Activated B cell treated with CpG ODN at 0.5 μM for 24 hours (primary cell): ENCODE measurements at regions not wholly inside any gene's neighbourhood (a gene's known extent, or its start where the extent isn't known, plus 50 kb on each side); places are given as distances from the start of the nearest gene placed in this dataset.

Source experiments
- ATAC-seq: fragments of 200-7000 bp; cut with Tn5 transposase; one replicate; pipeline ENCODE4 v1.10.0; 2021; ENCODE audit warnings: low read depth, mild to moderate bottlenecking, moderate library complexity
- CTCF ChIA-PET: fragments of 350-600 bp; sonication (Branson Sonifier 250); formaldehyde crosslinking; loops from one replicate; lab custom pipeline; 2021; ENCODE audit warnings: antibody characterized with exemption; lab: Charles Lee
- POLR2A ChIA-PET: fragments of 350-600 bp; sonication (Branson Sonifier 250); formaldehyde crosslinking; loops from one replicate; lab custom pipeline; 2021; ENCODE audit warnings: antibody characterized with exemption; lab: Charles Lee
- DNase-seq: peaks from one replicate; pipeline ENCODE4 v3.0.0; 2022
- H3K27ac Mint-ChIP-seq: one replicate; pipeline ENCODE4 v1.8.0; 2020; ENCODE audit warnings: mixed read lengths
- H3K27me3 Mint-ChIP-seq: one replicate; pipeline ENCODE4 v1.8.0; 2021; ENCODE audit warnings: mixed read lengths
- H3K36me3 Mint-ChIP-seq: one replicate; pipeline ENCODE4 v1.8.0; 2021; ENCODE audit warnings: low read depth, mixed read lengths
- H3K4me1 Mint-ChIP-seq: one replicate; pipeline ENCODE4 v1.8.0; 2021; ENCODE audit warnings: mixed read lengths
- H3K4me3 Mint-ChIP-seq: one replicate; pipeline ENCODE4 v1.8.0; 2020; ENCODE audit warnings: mild to moderate bottlenecking, mixed read lengths
- H3K9me3 Mint-ChIP-seq: one replicate; pipeline ENCODE4 v1.8.0; 2020; ENCODE audit warnings: mixed read lengths
- CTCF ChIP-seq: fragments of 200-600 bp; IDR thresholded peaks from one replicate; pipeline ENCODE4 v1.8.0; 2022; ENCODE audit warnings: antibody characterized with exemption, mild to moderate bottlenecking
- intact Hi-C: fragments of 100-400 bp; cut with micrococcal nuclease; formaldehyde crosslinking; loops from one replicate; pipeline ENCODE4 v1.15.1; 2024

- intact Hi-C loops = no loop called here
- DNase-seq = no peak
- Mint-ChIP-seq H3K4me3 (no peak overlapping the region), H3K9me3 (no peaks in the 10 kb centered on the region), H3K27ac (no peak overlapping the region), H3K36me3 (no peaks in the 10 kb centered on the region), H3K27me3 (peaks cover 3% of the 10 kb centered on the region), H3K4me1 (no peaks in the 10 kb centered on the region)
- TF ChIP-seq CTCF = no peak
- ATAC-seq = no peak
- POLR2A ChIA-PET = no interaction called here
- CTCF ChIA-PET = no interaction called here
These were observed 666.2 kb upstream of the HS6ST1 start for GRCh38 chr2:128984855-128985254.

- Mint-ChIP-seq H3K9me3 (no peaks in the 10 kb centered on the region), H3K36me3 (no peaks in the 10 kb centered on the region), H3K4me1 (no peaks in the 10 kb centered on the region), H3K27me3 (peaks cover 3% of the 10 kb centered on the region), H3K27ac (no peak overlapping the region), H3K4me3 (no peak overlapping the region)
- TF ChIP-seq CTCF = no peak
- POLR2A ChIA-PET = no interaction called here
- CTCF ChIA-PET = no interaction called here
- DNase-seq = no peak
- intact Hi-C loops = no loop called here
- no peak for ATAC-seq
These were observed 667.5 kb upstream of the HS6ST1 start for GRCh38 chr2:128986026-128986715.

GRCh38 chr2:128986867-128987268 is 668.2 kb upstream of the HS6ST1 start:
- intact Hi-C loops = no loop called here

GRCh38 chr2:128988326-128988725 is 669.7 kb upstream of the HS6ST1 start:
- Mint-ChIP-seq H3K4me3 (no peak overlapping the region), H3K9me3 (peaks cover 2% of the 10 kb centered on the region), H3K4me1 (no peaks in the 10 kb centered on the region), H3K27me3 (peaks cover 3% of the 10 kb centered on the region), H3K36me3 (no peaks in the 10 kb centered on the region), H3K27ac (no peak overlapping the region)
- POLR2A ChIA-PET = no interaction called here
- no peak for TF ChIP-seq CTCF
- no peak for ATAC-seq
- intact Hi-C loops = no loop called here
- DNase-seq = no peak
- CTCF ChIA-PET = no interaction called here

More at GRCh38 chr2:128986867-128987268, 668.2 kb upstream of the HS6ST1 start:
- ATAC-seq (no peak), DNase-seq (no peak)
- H3K4me3 Mint-ChIP-seq = no peak overlapping the region
- no peak for TF ChIP-seq CTCF
- H3K27me3 Mint-ChIP-seq = peaks cover 3% of the 10 kb centered on the region
- no peaks in the 10 kb centered on the region for H3K4me1 Mint-ChIP-seq
- peaks cover 2% of the 10 kb centered on the region for H3K9me3 Mint-ChIP-seq
- H3K27ac Mint-ChIP-seq = no peak overlapping the region
- POLR2A ChIA-PET = no interaction called here
- no peaks in the 10 kb centered on the region for H3K36me3 Mint-ChIP-seq
- CTCF ChIA-PET = no interaction called here

GRCh38 chr2:128988967-128989366 is 670.3 kb upstream of the HS6ST1 start:
- POLR2A ChIA-PET = no interaction called here
- intact Hi-C loops = no loop called here
- Mint-ChIP-seq H3K4me1 (no peaks in the 10 kb centered on the region), H3K27me3 (peaks cover 3% of the 10 kb centered on the region), H3K27ac (no peak overlapping the region), H3K4me3 (no peak overlapping the region), H3K9me3 (peaks cover 2% of the 10 kb centered on the region), H3K36me3 (no peaks in the 10 kb centered on the region)
- ATAC-seq (no peak), DNase-seq (no peak)
- CTCF ChIA-PET = no interaction called here
- TF ChIP-seq CTCF = no peak
